Right renal pelvis (tissue), 4 donors: ENCODE measurements at regions not wholly inside any gene's neighbourhood (a gene's known extent, or its start where the extent isn't known, plus 50 kb on each side); places are given as distances from the start of the nearest gene placed in this dataset.
"Not testable (repeated sequence)": the region's sequence is repeated elsewhere in the genome, so short reads cannot be mapped to it uniquely, and the experiment has no call there.

ENCODE experiments used
- DNase-seq, 4 donors: peaks; one replicate each; pipeline ENCODE4 v3.0.0-alpha.2; 2013; ENCODE audit warnings: low read depth in 4 of 4, low spot score in 3 of 4, missing footprints in 1 of 4

DNA sequence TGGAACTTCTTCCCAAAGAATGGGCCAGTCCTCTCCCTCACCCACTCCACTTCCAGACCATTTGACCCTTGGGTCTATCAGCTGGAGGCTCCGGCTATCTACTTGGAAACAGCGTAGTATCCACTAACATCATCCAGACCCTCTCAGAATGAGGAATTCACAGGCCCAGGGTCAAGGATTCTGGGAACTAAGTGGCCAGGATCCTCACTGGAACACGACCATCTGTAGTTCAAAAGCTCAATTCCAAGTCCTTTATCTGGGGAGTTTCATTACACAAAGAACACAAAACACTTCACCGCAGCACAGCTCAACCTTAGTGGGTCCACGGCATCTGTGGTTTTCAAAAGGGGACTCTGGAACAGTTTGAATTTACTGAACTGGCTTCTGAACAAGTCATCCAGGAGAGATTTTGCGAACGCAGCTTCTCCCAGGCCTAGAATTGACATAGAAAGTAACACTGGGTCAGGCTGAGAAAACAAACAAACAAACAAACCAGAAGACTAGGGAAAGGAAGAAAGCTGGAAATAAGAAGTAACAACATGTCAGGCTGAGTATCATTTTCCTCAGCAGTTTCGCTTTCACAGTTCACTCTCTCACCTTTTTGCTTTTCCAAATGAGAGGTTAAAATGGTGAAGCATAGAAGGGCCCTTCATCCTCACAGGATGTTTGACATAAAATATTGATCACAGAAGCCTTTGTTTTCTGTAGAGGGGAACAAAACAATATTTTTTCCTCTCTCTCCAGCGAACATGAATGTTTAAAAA is 57.6 kb upstream of the USP6NL start:
- DNase-seq, result no peak

DNA sequence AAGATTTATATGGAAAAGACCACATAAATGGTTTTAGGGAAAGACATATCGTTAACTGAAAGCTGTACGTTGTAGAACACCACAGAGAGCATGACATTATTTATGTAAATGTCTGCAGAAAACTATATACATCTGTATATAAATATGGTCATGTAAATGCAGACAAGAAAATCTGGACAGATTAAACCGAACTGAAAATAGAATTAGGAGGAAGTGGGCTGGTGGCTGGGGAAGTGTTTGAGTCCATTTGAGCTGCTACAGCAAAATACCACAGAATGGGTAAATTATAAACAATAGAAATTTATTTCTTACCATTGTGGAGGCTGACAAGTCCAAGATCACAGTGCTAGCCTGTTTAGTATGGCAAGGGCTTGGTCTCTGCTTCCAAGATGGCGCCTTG is 56.3 kb upstream of the USP6NL start:
- DNase-seq, result no peak

GRCh38 chr10:11663763-11664555 is 52.5 kb upstream of the USP6NL start:
- DNase-seq, result no peak

GRCh38 chr10:11663126-11663515 is 51.7 kb upstream of the USP6NL start:
- not testable (repeated sequence) for DNase-seq

- DNase-seq, result no peak
Observed at GRCh38 chr10:11661441-11661840, 50.0 kb upstream of the USP6NL start.
